ENCODE measurements at regions not wholly inside any gene's neighbourhood (a gene's known extent, or its start where the extent isn't known, plus 50 kb on each side); places are given as distances from the start of the nearest gene placed in this dataset.
A peak's percentile ranks its signal among the peaks of the same experiment; 100 is the strongest.
"Not testable (repeated sequence)": the region's sequence is repeated elsewhere in the genome, so short reads cannot be mapped to it uniquely, and the experiment has no call there.

GRCh38 chr18:9048236-9048635, 54.3 kb upstream of the NDUFV2 start:
- Histone ChIP-seq H3K4me2 (ENCODE audit: low read length) (no peak overlapping the region), H3K79me2 (ENCODE audit: control insufficient read depth, insufficient read depth, low read length, poor library complexity) (no peaks in the 10 kb centered on the region), H4K8ac (ENCODE audit: low read depth, low read length) (no peak overlapping the region), H3K4ac (ENCODE audit: low read depth, low read length) (no peak overlapping the region), H3K14ac (ENCODE audit: low read length) (no peak overlapping the region), H2BK12ac (ENCODE audit: low read length) (no peak overlapping the region), H3K18ac (ENCODE audit: low read length) (no peak overlapping the region), H3K4me3 (ENCODE audit: low read depth, low read length) (no peak overlapping the region), H4K12ac (ENCODE audit: low read depth, low read length) (no peak overlapping the region), H2BK5ac (ENCODE audit: low read depth, low read length, poor library complexity) (no peak overlapping the region), H3K9ac (ENCODE audit: low read length) (no peak overlapping the region), H3K79me1 (ENCODE audit: low read length) (no peaks in the 10 kb centered on the region), H3K27me3 (ENCODE audit: insufficient read depth, low read length) (no peaks in the 10 kb centered on the region), H2AK5ac (ENCODE audit: low read length) (no peak overlapping the region), H3K9me3 (ENCODE audit: insufficient read depth, low read depth, low read length) (peaks cover 5% of the 10 kb centered on the region), H3K4me1 (ENCODE audit: control insufficient read depth in 1 of 2, insufficient read depth in 2 of 2, low read length in 2 of 2) (no peaks in the 10 kb centered on the region), H3K36me3 (ENCODE audit: control insufficient read depth in 1 of 2, insufficient read depth in 2 of 2, low read length in 2 of 2) (no peaks in the 10 kb centered on the region), H2AFZ (ENCODE audit: insufficient read depth, low read length, poor library complexity) (no peak overlapping the region), H3K23ac (ENCODE audit: low read length) (no peak overlapping the region), H4K91ac (ENCODE audit: low read depth, low read length) (no peak overlapping the region), H2BK120ac (ENCODE audit: insufficient read depth, low read length, poor library complexity) (no peak overlapping the region), H3K27ac (ENCODE audit: low read depth, low read length) (no peak overlapping the region)
- no peak for DNase-seq
- WGBS (ENCODE audit: extremely low coverage, insufficient coverage, insufficient read length), result no CpG with 5 or more reads among the region's 5 CpGs

GRCh38 chr18:9048808-9049494, 53.5 kb upstream of the NDUFV2 start:
- no peaks in the 10 kb centered on the region for H3K27me3 ChIP-seq (ENCODE audit: insufficient read depth, low read length)
- H2AK5ac ChIP-seq (ENCODE audit: low read length), result no peak overlapping the region
- H4K8ac ChIP-seq (ENCODE audit: low read depth, low read length), result no peak overlapping the region
- no peaks in the 10 kb centered on the region for H3K36me3 ChIP-seq (ENCODE audit: control insufficient read depth in 1 of 2, insufficient read depth in 2 of 2, low read length in 2 of 2)
- H3K79me1 ChIP-seq (ENCODE audit: low read length), result no peaks in the 10 kb centered on the region
- no peak overlapping the region for H2BK5ac ChIP-seq (ENCODE audit: low read depth, low read length, poor library complexity)
- no peak overlapping the region for H4K12ac ChIP-seq (ENCODE audit: low read depth, low read length)
- H3K4me1 ChIP-seq (ENCODE audit: control insufficient read depth in 1 of 2, insufficient read depth in 2 of 2, low read length in 2 of 2), result no peaks in the 10 kb centered on the region
- WGBS (ENCODE audit: extremely low coverage, insufficient coverage, insufficient read length), result no CpG with 5 or more reads among the region's 3 CpGs
- no peak overlapping the region for H2BK12ac ChIP-seq (ENCODE audit: low read length)
- H3K4ac ChIP-seq (ENCODE audit: low read depth, low read length), result no peak overlapping the region
- H3K14ac ChIP-seq (ENCODE audit: low read length), result no peak overlapping the region
- no peak overlapping the region for H2BK120ac ChIP-seq (ENCODE audit: insufficient read depth, low read length, poor library complexity)
- no peak overlapping the region for H3K4me3 ChIP-seq (ENCODE audit: low read depth, low read length)
- no peak overlapping the region for H3K23ac ChIP-seq (ENCODE audit: low read length)
- no peak overlapping the region for H2AFZ ChIP-seq (ENCODE audit: insufficient read depth, low read length, poor library complexity)
- no peak overlapping the region for H4K91ac ChIP-seq (ENCODE audit: low read depth, low read length)
- H3K9ac ChIP-seq (ENCODE audit: low read length), result no peak overlapping the region
- peak in 1 of 2 donors; percentile 52 for DNase-seq
- H3K4me2 ChIP-seq (ENCODE audit: low read length), result no peak overlapping the region
- no peak overlapping the region for H3K18ac ChIP-seq (ENCODE audit: low read length)
- no peak overlapping the region for H3K27ac ChIP-seq (ENCODE audit: low read depth, low read length)
- no peaks in the 10 kb centered on the region for H3K79me2 ChIP-seq (ENCODE audit: control insufficient read depth, insufficient read depth, low read length, poor library complexity)
- peaks cover 5% of the 10 kb centered on the region for H3K9me3 ChIP-seq (ENCODE audit: insufficient read depth, low read depth, low read length)

- H3K79me2 ChIP-seq (ENCODE audit: control insufficient read depth, insufficient read depth, low read length, poor library complexity), result no peaks in the 10 kb centered on the region
- no peak overlapping the region for H3K27ac ChIP-seq (ENCODE audit: low read depth, low read length)
- no peaks in the 10 kb centered on the region for H3K79me1 ChIP-seq (ENCODE audit: low read length)
- H3K36me3 ChIP-seq (ENCODE audit: control insufficient read depth in 1 of 2, insufficient read depth in 2 of 2, low read length in 2 of 2), result no peaks in the 10 kb centered on the region
- H3K9me3 ChIP-seq (ENCODE audit: insufficient read depth, low read depth, low read length), result peaks cover 5% of the 10 kb centered on the region
- H4K8ac ChIP-seq (ENCODE audit: low read depth, low read length), result no peak overlapping the region
- H4K12ac ChIP-seq (ENCODE audit: low read depth, low read length), result no peak overlapping the region
- no peak overlapping the region for H2BK12ac ChIP-seq (ENCODE audit: low read length)
- H2AFZ ChIP-seq (ENCODE audit: insufficient read depth, low read length, poor library complexity), result no peak overlapping the region
- H2AK5ac ChIP-seq (ENCODE audit: low read length), result no peak overlapping the region
- no peak overlapping the region for H3K9ac ChIP-seq (ENCODE audit: low read length)
- H3K23ac ChIP-seq (ENCODE audit: low read length), result no peak overlapping the region
- H3K4me3 ChIP-seq (ENCODE audit: low read depth, low read length), result no peak overlapping the region
- DNase-seq, result peak in 1 of 2 donors; percentile 13
- H3K14ac ChIP-seq (ENCODE audit: low read length), result no peak overlapping the region
- no peaks in the 10 kb centered on the region for H3K4me1 ChIP-seq (ENCODE audit: control insufficient read depth in 1 of 2, insufficient read depth in 2 of 2, low read length in 2 of 2)
- no peak overlapping the region for H2BK120ac ChIP-seq (ENCODE audit: insufficient read depth, low read length, poor library complexity)
- no peak overlapping the region for H3K4me2 ChIP-seq (ENCODE audit: low read length)
- H3K27me3 ChIP-seq (ENCODE audit: insufficient read depth, low read length), result no peaks in the 10 kb centered on the region
- no peak overlapping the region for H3K18ac ChIP-seq (ENCODE audit: low read length)
- no peak overlapping the region for H3K4ac ChIP-seq (ENCODE audit: low read depth, low read length)
- H4K91ac ChIP-seq (ENCODE audit: low read depth, low read length), result no peak overlapping the region
- H2BK5ac ChIP-seq (ENCODE audit: low read depth, low read length, poor library complexity), result no peak overlapping the region
Measured at GRCh38 chr18:9049495-9049809, 53.0 kb upstream of the NDUFV2 start.

GRCh38 chr18:9050628-9051284, 51.7 kb upstream of the NDUFV2 start:
- not testable (repeated sequence) for H3K36me3 ChIP-seq (ENCODE audit: control insufficient read depth in 1 of 2, insufficient read depth in 2 of 2, low read length in 2 of 2); H2BK120ac ChIP-seq (ENCODE audit: insufficient read depth, low read length, poor library complexity); DNase-seq; H3K4me1 ChIP-seq (ENCODE audit: control insufficient read depth in 1 of 2, insufficient read depth in 2 of 2, low read length in 2 of 2); H3K14ac ChIP-seq (ENCODE audit: low read length); H4K91ac ChIP-seq (ENCODE audit: low read depth, low read length); H3K27ac ChIP-seq (ENCODE audit: low read depth, low read length); H3K9ac ChIP-seq (ENCODE audit: low read length); H3K23ac ChIP-seq (ENCODE audit: low read length); H3K4me2 ChIP-seq (ENCODE audit: low read length); H3K9me3 ChIP-seq (ENCODE audit: insufficient read depth, low read depth, low read length); H3K4me3 ChIP-seq (ENCODE audit: low read depth, low read length); H2AFZ ChIP-seq (ENCODE audit: insufficient read depth, low read length, poor library complexity); H3K18ac ChIP-seq (ENCODE audit: low read length); H2BK5ac ChIP-seq (ENCODE audit: low read depth, low read length, poor library complexity); H4K12ac ChIP-seq (ENCODE audit: low read depth, low read length); H2BK12ac ChIP-seq (ENCODE audit: low read length); H4K8ac ChIP-seq (ENCODE audit: low read depth, low read length); H2AK5ac ChIP-seq (ENCODE audit: low read length); H3K79me1 ChIP-seq (ENCODE audit: low read length); H3K27me3 ChIP-seq (ENCODE audit: insufficient read depth, low read length); H3K79me2 ChIP-seq (ENCODE audit: control insufficient read depth, insufficient read depth, low read length, poor library complexity); H3K4ac ChIP-seq (ENCODE audit: low read depth, low read length)
- WGBS (ENCODE audit: extremely low coverage, insufficient coverage, insufficient read length), result no CpG with 5 or more reads among the region's 1 CpG

All from trophoblast cell (in vitro differentiated cells and primary cell).